Choroid plexus epithelial cell (primary cell): ENCODE measurements at regions not wholly inside any gene's neighbourhood (a gene's known extent, or its start where the extent isn't known, plus 50 kb on each side); places are given as distances from the start of the nearest gene placed in this dataset.
"Not testable (repeated sequence)": the region's sequence is repeated elsewhere in the genome, so short reads cannot be mapped to it uniquely, and the experiment has no call there.

Source experiments
- DNase-seq: peaks from one replicate; pipeline ENCODE4 v3.0.0-alpha.2; 2010; ENCODE audit warnings: low read depth
- H3K4me3 ChIP-seq: 2 replicates; pipeline ENCODE4 v1.5.1; 2011; ENCODE audit warnings: low read depth, mild to moderate bottlenecking, control low read depth, low read length, moderate library complexity

- not testable (repeated sequence) for DNase-seq, H3K4me3 ChIP-seq
Observed at GRCh38 chr16:21422824-21423223, 144.7 kb upstream of the CRYM start.

- DNase-seq, H3K4me3 ChIP-seq: not testable (repeated sequence)
Observed at GRCh38 chr16:21404699-21405098, 126.6 kb upstream of the CRYM start.

- not testable (repeated sequence) for H3K4me3 ChIP-seq, DNase-seq
Observed at GRCh38 chr16:21397866-21398265, 119.8 kb upstream of the CRYM start.

DNA sequence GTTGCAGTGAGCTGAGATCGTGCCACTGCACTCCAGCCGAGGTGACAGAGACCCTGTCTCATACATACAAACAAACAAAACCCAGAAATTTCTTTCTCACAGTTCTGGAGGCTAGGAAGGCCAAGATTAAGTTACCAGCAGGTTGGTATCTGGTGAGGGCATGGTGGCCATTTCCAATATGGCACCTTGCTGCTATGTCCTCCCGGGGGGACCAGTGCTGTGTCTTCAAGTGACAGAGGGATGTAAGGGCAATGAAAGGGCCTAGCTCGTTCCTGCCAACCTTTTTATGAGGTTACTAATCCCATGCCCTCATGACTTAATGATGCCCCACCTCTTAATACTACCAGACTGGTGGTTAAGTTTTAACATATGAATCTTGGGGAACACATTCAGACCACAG, 118.5 kb upstream of the CRYM start:
- not testable (repeated sequence) for H3K4me3 ChIP-seq, DNase-seq

GRCh38 chr16:21390634-21391033, 112.5 kb upstream of the CRYM start:
- H3K4me3 ChIP-seq, DNase-seq: not testable (repeated sequence)

DNA sequence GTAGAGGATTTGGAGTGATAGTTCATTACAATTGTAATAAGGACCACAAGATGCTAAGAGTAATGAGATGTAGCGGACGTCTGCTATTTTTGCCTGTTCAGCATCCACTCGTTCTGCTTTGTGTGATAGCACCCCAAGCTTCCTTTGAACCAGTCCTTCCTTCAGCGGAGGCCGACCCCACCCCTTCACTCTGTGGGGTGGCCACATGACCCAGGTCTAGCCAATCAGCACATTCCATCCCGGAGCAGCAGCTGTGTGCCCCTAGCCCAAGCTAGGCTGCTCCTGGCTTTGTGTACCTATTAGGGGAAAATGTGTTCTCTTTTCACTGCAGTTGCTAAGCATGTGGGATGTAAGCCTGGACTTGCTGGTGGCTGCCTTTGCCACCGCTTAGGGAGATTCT, 111.8 kb upstream of the CRYM start:
- not testable (repeated sequence) for DNase-seq

DNA sequence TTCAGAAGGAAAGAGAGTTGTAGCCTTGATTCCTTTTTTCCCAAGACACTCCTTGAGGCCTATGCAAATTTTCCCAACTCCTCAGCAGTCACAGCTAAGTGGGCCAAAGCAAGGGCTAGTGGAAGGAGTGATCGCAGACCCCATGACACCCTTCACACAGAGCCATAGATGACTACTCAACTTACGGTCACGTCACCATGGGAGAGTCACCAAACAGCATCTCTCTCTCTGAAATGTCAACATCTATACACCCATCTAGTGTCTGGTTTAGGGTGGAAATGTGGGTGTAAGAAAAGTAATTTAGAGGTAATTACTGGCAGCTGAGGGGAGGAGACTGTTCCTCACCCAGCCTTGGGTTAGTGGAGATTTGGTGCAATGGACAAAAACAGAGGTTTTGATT, 109.7 kb upstream of the CRYM start:
- not testable (repeated sequence) for DNase-seq, H3K4me3 ChIP-seq

More for the DNA sequence above, 111.8 kb upstream of the CRYM start:
- not testable (repeated sequence) for H3K4me3 ChIP-seq

- not testable (repeated sequence) for H3K4me3 ChIP-seq
Observed at GRCh38 chr16:21386201-21386915, 108.3 kb upstream of the CRYM start.

GRCh38 chr16:21383682-21384081, 105.6 kb upstream of the CRYM start:
- not testable (repeated sequence) for H3K4me3 ChIP-seq

More at GRCh38 chr16:21386201-21386915, 108.3 kb upstream of the CRYM start:
- not testable (repeated sequence) for DNase-seq

DNA sequence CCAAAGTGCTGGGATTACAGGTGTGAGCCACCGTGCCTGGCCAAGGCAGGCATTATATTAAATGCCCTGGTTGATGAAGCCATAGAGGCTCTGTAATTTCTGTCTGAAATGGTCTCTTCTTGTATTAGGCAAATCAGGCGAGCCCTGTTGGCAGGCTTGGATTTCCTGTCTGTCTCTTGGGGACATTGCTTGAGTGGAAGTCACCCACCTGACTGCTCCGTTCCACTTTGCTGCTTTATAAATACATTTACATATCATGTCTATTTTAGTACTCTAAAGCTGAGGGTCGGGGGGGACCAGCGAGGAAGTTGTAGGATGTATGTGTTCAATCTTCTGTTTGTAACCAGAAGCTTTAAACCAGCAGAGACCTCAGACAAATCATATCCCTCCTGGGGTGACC, 101.6 kb upstream of the CRYM start:
- not testable (repeated sequence) for DNase-seq, H3K4me3 ChIP-seq

More at GRCh38 chr16:21383682-21384081, 105.6 kb upstream of the CRYM start:
- DNase-seq = not testable (repeated sequence)

GRCh38 chr16:21376196-21376899, 98.3 kb upstream of the CRYM start:
- H3K4me3 ChIP-seq, DNase-seq: not testable (repeated sequence)

GRCh38 chr16:21375334-21375733, 97.2 kb upstream of the CRYM start:
- H3K4me3 ChIP-seq = not testable (repeated sequence)
- DNase-seq = peak; percentile 36

- not testable (repeated sequence) for DNase-seq, H3K4me3 ChIP-seq
Observed at GRCh38 chr16:21373454-21373853, 95.4 kb upstream of the CRYM start.

DNA sequence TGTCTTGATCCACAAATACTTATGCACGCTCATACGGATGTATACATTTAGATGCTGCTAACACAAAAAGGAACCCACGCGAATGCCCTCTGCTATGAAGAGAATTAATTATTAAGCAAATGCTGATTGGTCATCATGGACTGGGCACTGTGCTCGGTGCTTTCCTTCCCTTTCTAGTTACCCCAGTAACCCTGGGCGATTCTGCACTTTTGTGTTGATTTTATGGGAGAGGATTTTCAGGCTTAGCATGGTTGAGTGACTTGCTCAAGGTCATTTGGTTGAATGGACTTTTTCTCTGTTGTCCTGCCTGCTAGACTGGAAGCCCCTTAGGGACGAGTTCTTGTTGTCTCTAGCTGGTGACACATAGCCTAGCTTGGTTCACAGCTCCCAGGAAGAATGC, 94.8 kb upstream of the CRYM start:
- not testable (repeated sequence) for DNase-seq, H3K4me3 ChIP-seq

DNA sequence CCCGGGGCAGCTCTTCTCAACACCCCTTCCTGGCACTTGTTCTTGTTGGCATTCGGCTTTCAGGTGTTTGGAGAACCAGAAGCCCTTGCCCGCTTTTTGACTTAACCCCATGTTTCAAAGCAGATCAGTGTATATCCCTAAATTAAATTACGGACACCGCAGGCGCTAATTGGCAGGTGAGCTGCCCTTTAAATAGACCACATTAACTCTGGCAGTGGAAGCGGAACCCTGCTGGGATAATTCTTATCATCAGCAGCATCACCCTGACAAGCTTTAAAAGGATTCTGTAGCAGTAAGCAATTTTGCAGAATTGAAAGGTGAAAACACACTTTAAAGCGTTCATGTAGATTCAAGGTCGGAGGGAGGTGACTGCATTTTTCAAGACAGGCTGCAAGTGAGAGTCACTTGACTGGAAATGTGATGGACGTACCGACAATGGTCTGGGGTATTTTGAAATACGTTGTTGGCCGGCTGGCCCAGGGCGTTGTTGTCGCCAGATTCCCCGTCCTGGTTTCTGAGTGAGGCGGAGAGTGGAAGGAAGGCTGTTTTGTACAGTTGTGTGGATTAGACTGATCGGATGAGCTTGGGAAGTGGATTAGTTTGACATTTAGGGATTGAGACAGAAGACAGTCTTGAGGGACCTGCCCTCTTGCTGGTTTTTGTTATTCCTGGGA, 94.2 kb upstream of the CRYM start:
- DNase-seq, H3K4me3 ChIP-seq: not testable (repeated sequence)

DNA sequence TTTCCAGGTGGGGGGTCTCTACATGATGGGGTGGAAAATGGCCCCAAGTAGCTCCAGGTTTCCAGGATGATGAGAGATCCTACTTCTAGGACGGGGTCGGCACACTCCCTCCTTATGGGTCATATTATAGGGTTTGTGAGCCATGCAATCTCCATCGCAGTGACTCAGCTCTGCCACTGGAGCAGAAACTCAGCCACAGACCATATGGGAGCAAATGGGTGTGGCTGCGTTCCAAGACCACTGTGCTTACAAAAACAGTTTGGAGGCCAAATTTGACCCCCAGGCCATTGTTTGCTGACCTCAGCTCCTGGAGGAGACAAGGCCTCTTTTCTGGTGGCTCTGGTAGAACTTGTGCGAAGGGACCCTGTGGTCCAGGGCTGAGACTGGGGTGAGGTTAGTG, 92.7 kb upstream of the CRYM start:
- DNase-seq = peak; percentile 12
- not testable (repeated sequence) for H3K4me3 ChIP-seq

GRCh38 chr16:21368973-21369942, 91.2 kb upstream of the CRYM start:
- not testable (repeated sequence) for DNase-seq, H3K4me3 ChIP-seq

DNA sequence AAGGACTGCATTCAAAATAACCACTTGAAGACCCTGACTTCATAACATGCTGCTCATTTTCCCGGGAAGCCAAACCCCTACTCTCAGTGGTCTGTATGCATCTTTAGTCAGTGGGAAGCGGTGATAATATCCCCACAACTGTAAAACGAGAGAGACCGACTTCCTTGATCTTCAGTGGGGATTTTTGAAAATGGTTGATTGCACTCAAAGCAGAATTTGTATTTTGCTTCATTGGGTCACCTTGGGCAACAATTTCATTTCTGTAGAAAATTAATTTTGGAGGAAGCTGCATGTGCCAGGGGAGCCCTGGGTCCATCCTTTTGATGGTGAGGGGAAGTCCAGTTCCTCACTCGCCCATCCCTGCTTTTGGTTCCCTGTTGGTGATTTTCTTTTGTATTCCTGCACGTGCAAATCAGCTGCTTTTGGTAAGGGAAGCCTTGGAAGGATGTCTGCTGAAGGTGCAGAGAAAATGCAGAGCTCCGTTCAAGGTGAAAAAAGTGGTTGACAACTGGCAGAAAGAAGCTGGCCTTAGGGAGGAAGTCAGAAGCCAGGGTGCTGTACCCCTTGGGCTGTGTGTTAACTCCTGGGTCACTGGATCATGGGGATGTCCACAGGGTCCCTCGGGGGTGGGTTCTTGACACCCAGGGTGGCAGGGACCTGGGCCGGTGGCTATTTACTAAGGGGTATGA, 89.8 kb upstream of the CRYM start:
- not testable (repeated sequence) for DNase-seq, H3K4me3 ChIP-seq
